SK-N-SH (cell line): ENCODE measurements at regions not wholly inside any gene's neighbourhood (a gene's known extent, or its start where the extent isn't known, plus 50 kb on each side); places are given as distances from the start of the nearest gene placed in this dataset.

ENCODE experiments used
- CHD2 ChIP-seq: fragments of 150-350 bp; IDR thresholded peaks from 2 replicates; pipeline ENCODE4 v1.6.1; 2018; ENCODE audit warnings: low read length; ENCODE audit not compliant: partially characterized antibody
- EP300 ChIP-seq, 2 experiments: IDR thresholded peaks; 2 replicates each; pipeline versions ENCODE4 v1.4.0 to v1.6.1; 2012; ENCODE audit warnings: borderline replicate concordance in 1 of 2, low read depth in 1 of 2, low read length in 1 of 2
- EZH2phosphoT487 ChIP-seq: fragments of 200-600 bp; sonication (generic); IDR thresholded peaks from 2 replicates; pipeline ENCODE4 v1.6.1; 2017; ENCODE audit warnings: low read depth, mixed run types, mild to moderate bottlenecking, antibody characterized with exemption, moderate library complexity, borderline replicate concordance
- NFIC ChIP-seq: IDR thresholded peaks from 2 replicates; pipeline ENCODE4 v1.4.0; 2012; ENCODE audit warnings: borderline replicate concordance
- RCOR1 ChIP-seq: fragments of 150-350 bp; IDR thresholded peaks from 2 replicates; pipeline ENCODE4 v1.6.1; 2017; ENCODE audit warnings: antibody characterized with exemption, low read length
- SIN3A ChIP-seq: IDR thresholded peaks from 2 replicates; pipeline ENCODE4 v1.6.1; 2012; ENCODE audit warnings: low read depth, mild to moderate bottlenecking, low read length, moderate library complexity, borderline replicate concordance
- SMC3 ChIP-seq: IDR thresholded peaks from 2 replicates; pipeline ENCODE4 v1.6.1; 2012; ENCODE audit warnings: low read depth, low read length, improper control_type of control experiment
- TAF1 ChIP-seq: IDR thresholded peaks from 2 replicates; pipeline ENCODE4 v1.6.1; 2012; ENCODE audit warnings: low read depth, mild to moderate bottlenecking, low read length, moderate library complexity, borderline replicate concordance
- YY1 ChIP-seq: IDR thresholded peaks from 2 replicates; pipeline ENCODE4 v1.4.0; 2012; ENCODE audit warnings: low read depth, mild to moderate bottlenecking
- TF ChIP-seq, protein P1 (sequence below): fragments of 200-600 bp; sonication (generic); IDR thresholded peaks from 2 replicates; pipeline ENCODE4 v1.6.1; 2017; ENCODE audit warnings: antibody characterized with exemption, mild to moderate bottlenecking, moderate library complexity
- TF ChIP-seq, protein P2 (sequence below): IDR thresholded peaks from 2 replicates; pipeline ENCODE4 v1.4.0; 2012; ENCODE audit warnings: low read depth, borderline replicate concordance
- TF ChIP-seq, protein P3 (sequence below): IDR thresholded peaks from 2 replicates; pipeline ENCODE4 v1.6.1; 2012; ENCODE audit warnings: mild to moderate bottlenecking, low read depth, low read length, moderate library complexity
- TF ChIP-seq, protein P4 (sequence below): IDR thresholded peaks from 2 replicates; pipeline ENCODE4 v1.4.0; 2012; ENCODE audit warnings: low read depth

DNA sequence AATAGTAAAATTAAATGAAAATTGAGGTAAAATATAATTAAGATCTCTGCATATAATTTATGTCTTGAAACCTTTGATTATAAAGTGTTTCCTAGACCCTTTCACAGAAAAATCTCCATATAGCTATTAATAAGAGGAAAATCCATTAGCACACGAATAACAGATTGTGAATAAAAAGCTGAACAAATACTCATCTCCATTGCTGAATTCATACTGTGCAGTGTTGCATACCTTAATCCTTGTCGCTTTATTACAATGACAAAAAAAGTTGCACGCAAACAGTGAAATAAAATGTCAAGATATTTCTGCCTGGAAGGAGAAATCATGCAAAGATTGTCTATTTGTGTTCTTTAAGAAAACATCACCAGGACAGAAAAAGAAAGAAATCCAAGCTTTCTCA is 499.1 kb upstream of the TMPRSS15 start:
- TF ChIP-seq, protein P1, sequence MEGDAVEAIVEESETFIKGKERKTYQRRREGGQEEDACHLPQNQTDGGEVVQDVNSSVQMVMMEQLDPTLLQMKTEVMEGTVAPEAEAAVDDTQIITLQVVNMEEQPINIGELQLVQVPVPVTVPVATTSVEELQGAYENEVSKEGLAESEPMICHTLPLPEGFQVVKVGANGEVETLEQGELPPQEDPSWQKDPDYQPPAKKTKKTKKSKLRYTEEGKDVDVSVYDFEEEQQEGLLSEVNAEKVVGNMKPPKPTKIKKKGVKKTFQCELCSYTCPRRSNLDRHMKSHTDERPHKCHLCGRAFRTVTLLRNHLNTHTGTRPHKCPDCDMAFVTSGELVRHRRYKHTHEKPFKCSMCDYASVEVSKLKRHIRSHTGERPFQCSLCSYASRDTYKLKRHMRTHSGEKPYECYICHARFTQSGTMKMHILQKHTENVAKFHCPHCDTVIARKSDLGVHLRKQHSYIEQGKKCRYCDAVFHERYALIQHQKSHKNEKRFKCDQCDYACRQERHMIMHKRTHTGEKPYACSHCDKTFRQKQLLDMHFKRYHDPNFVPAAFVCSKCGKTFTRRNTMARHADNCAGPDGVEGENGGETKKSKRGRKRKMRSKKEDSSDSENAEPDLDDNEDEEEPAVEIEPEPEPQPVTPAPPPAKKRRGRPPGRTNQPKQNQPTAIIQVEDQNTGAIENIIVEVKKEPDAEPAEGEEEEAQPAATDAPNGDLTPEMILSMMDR = no peak
- TF ChIP-seq EP300 (IDR thresholded peaks at IDR 0.05; ENCODE audit: borderline replicate concordance in 1 of 2, low read depth in 1 of 2, low read length in 1 of 2) (no peak), EZH2phosphoT487 (no peak), RCOR1 (no peak), YY1 (no peak), SMC3 (no peak), TAF1 (no peak), SIN3A (no peak), CHD2 (no peak), NFIC (no peak)
- TF ChIP-seq, protein P2, sequence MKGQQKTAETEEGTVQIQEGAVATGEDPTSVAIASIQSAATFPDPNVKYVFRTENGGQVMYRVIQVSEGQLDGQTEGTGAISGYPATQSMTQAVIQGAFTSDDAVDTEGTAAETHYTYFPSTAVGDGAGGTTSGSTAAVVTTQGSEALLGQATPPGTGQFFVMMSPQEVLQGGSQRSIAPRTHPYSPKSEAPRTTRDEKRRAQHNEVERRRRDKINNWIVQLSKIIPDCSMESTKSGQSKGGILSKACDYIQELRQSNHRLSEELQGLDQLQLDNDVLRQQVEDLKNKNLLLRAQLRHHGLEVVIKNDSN = no peak
- TF ChIP-seq, protein P3, sequence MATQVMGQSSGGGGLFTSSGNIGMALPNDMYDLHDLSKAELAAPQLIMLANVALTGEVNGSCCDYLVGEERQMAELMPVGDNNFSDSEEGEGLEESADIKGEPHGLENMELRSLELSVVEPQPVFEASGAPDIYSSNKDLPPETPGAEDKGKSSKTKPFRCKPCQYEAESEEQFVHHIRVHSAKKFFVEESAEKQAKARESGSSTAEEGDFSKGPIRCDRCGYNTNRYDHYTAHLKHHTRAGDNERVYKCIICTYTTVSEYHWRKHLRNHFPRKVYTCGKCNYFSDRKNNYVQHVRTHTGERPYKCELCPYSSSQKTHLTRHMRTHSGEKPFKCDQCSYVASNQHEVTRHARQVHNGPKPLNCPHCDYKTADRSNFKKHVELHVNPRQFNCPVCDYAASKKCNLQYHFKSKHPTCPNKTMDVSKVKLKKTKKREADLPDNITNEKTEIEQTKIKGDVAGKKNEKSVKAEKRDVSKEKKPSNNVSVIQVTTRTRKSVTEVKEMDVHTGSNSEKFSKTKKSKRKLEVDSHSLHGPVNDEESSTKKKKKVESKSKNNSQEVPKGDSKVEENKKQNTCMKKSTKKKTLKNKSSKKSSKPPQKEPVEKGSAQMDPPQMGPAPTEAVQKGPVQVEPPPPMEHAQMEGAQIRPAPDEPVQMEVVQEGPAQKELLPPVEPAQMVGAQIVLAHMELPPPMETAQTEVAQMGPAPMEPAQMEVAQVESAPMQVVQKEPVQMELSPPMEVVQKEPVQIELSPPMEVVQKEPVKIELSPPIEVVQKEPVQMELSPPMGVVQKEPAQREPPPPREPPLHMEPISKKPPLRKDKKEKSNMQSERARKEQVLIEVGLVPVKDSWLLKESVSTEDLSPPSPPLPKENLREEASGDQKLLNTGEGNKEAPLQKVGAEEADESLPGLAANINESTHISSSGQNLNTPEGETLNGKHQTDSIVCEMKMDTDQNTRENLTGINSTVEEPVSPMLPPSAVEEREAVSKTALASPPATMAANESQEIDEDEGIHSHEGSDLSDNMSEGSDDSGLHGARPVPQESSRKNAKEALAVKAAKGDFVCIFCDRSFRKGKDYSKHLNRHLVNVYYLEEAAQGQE = no peak
- TF ChIP-seq, protein P4, sequence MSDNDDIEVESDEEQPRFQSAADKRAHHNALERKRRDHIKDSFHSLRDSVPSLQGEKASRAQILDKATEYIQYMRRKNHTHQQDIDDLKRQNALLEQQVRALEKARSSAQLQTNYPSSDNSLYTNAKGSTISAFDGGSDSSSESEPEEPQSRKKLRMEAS = no peak
